ENCODE measurements at regions not wholly inside any gene's neighbourhood (a gene's known extent, or its start where the extent isn't known, plus 50 kb on each side); places are given as distances from the start of the nearest gene placed in this dataset.

DNA sequence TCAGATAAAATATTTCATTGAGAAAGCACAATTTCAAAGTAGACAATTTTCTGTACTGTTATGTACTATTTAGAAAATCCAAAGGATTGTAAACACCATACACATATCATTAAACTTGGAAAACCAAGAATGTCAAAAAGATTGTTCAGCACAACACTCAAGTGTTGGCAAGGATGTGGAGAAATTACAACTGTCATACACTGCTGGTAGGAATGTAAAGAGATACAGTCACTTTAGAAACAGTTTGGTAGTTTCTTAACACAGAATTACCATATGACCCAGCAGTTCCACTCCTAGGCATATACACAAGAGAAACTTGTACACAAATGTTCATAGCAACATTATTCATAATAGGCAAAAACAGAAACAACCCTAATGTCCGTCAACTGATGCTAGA, 71.2 kb downstream of the OR2K2 start:
- H3K4me3 ChIP-seq (ENCODE audit: low read depth, low read length) = no peak overlapping the region
- DNase-seq (ENCODE audit: low read depth) = no peak
- in situ Hi-C loops (cut with HindIII; ENCODE audit: low sequenced_read_pairs) = no loop called here
- TF ChIP-seq, protein P1, sequence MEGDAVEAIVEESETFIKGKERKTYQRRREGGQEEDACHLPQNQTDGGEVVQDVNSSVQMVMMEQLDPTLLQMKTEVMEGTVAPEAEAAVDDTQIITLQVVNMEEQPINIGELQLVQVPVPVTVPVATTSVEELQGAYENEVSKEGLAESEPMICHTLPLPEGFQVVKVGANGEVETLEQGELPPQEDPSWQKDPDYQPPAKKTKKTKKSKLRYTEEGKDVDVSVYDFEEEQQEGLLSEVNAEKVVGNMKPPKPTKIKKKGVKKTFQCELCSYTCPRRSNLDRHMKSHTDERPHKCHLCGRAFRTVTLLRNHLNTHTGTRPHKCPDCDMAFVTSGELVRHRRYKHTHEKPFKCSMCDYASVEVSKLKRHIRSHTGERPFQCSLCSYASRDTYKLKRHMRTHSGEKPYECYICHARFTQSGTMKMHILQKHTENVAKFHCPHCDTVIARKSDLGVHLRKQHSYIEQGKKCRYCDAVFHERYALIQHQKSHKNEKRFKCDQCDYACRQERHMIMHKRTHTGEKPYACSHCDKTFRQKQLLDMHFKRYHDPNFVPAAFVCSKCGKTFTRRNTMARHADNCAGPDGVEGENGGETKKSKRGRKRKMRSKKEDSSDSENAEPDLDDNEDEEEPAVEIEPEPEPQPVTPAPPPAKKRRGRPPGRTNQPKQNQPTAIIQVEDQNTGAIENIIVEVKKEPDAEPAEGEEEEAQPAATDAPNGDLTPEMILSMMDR (IDR thresholded peaks at IDR 0.05; ENCODE audit: low read depth, low read length, missing control alignments) = no peak

DNA sequence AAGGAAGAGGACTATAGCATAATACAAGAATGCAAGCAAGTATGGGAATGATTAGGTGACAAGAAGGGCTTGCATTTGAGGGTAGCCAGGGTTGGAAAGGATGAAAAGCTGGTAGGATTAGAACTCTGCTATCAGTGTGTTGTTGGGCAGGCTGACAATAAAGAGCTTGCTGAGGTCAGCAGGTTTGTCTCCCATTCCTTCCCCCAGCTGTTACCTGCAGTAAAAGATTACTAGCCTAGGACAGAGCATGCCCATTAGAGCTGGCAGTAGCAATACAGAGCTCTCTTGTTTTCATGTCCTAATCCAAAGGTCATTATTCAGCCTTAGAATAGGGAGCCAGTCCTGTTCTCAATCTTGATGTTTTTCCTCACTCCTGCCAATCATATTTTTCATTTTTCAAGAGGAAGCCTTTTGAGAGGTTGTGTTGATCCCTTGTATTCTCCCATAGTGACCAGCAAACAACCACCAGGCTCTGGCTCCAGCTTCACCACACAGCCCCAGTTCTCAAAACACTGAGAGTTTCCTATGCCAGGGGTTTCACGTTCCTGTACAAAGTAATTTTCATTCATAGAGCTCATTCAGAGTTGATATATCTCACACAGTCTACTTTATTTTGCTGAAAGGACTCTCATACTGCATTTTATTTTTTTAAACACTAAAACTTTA, 71.7 kb downstream of the OR2K2 start:
- no peak overlapping the region for H3K4me3 ChIP-seq (ENCODE audit: low read depth, low read length)
- in situ Hi-C loops (cut with HindIII; ENCODE audit: low sequenced_read_pairs) = no loop called here
- no peak for DNase-seq (ENCODE audit: low read depth)
- TF ChIP-seq, protein P1 (IDR thresholded peaks at IDR 0.05; ENCODE audit: low read depth, low read length, missing control alignments) = no peak

DNA sequence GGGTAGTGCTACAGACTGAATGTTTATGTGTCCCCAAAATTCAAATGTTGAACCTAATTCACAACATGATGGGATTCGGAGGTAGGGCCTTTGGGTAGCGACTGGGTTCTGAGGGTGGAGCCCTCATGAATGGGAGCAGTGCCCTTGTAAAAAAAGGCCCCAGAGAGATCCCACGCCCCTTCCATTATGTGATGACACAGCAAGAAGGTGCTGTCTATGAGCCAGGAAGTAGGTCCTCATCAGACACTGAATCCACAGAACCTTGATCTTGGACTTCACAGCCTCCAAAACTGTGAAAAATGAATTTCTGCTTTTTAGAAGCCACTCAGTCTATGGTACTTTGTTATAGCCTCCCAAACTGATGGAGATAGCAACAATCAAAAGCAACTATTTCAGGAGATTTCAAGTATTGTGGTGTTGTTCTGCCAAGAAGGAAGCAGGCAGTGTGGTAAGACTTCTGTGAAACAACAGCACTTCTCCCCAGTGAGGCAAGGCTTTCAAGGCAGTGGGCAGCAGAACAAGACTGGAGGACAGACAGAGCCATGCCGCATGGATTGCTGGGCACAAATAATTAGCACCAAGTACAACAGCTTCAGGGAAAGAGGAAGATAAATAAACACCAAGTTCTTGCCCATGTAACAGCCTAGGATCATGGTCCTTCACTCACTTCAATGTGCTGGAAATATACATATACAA, 76.1 kb downstream of the OR2K2 start:
- no peak for DNase-seq (ENCODE audit: low read depth)
- in situ Hi-C loops (cut with HindIII; ENCODE audit: low sequenced_read_pairs) = no loop called here
- TF ChIP-seq, protein P1 (IDR thresholded peaks at IDR 0.05; ENCODE audit: low read depth, low read length, missing control alignments) = no peak
- H3K4me3 ChIP-seq (ENCODE audit: low read depth, low read length) = no peak overlapping the region

DNA sequence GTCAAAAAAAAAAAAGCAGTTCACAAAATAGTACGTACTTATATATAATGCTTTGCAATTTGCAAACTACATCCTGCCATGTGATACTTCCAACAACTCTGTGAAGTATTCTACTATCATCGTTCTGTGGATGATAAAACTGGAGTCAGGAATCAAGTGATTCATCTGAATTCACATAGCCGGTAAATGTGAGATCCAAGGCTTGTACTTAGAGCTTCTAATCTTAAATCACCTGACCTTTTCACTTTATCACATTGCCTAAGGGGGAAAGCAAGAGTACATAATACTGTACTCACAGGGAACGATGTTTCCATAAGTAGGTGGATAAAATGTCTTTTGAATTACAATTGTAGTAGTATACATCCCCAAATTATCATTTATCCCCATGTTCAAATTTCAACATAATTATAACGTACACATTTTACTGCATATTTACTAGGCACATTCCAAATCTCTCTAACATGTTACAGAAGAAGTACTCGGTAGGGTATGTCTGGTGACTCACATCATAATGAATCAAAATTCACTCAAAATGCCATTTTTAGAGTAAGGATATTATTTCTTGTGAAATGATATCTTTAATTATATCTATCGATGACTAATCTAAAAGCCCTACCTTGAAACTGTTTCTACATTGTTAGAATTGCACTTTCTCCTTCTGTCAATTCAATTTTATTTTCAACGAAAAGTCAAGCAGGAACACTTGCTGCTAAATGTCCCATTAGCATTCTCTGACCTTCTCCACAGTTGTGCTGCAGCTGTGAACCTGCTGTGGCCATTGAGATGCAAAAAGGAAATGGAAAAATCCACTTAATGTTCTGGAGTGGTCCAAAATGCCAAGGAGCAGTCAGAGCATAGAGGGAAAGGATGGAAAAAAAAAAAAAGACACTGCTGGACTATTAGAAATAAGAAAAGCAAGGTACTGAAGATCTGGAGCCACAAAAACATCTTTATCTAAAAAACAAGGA, 78.9 kb downstream of the OR2K2 start:
- H3K4me3 ChIP-seq (ENCODE audit: low read depth, low read length) = no peak overlapping the region
- TF ChIP-seq, protein P1 (IDR thresholded peaks at IDR 0.05; ENCODE audit: low read depth, low read length, missing control alignments) = no peak
- no peak for DNase-seq (ENCODE audit: low read depth)
- in situ Hi-C loops (cut with HindIII; ENCODE audit: low sequenced_read_pairs) = no loop called here

DNA sequence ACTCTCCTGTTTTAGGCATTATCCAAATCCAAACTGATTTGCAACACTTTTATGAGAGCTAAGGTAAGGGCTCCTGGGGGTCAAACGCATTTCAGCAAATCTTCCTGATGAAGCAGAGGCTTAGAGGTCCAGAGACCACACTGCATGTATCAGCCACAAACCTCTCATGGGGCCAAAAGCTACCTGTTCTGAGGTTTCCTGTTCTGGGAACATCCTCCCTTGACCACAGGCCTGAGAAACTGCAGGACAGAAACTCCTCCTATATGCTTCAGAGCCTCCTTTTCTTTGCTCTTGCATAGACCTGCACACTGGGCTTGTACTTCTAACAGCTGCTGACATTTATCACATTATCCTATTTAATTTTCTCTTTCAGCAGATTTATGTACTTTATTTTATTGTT, 92.6 kb downstream of the OR2K2 start:
- in situ Hi-C loops (cut with HindIII; ENCODE audit: low sequenced_read_pairs) = loop anchor here (5.0 kb wide), 1 partner anchor 75 kb away; no protein-coding TSS in a partner anchor
- no peak for DNase-seq (ENCODE audit: low read depth)
- TF ChIP-seq, protein P1 (IDR thresholded peaks at IDR 0.05; ENCODE audit: low read depth, low read length, missing control alignments) = no peak
- H3K4me3 ChIP-seq (ENCODE audit: low read depth, low read length) = no peak overlapping the region

DNA sequence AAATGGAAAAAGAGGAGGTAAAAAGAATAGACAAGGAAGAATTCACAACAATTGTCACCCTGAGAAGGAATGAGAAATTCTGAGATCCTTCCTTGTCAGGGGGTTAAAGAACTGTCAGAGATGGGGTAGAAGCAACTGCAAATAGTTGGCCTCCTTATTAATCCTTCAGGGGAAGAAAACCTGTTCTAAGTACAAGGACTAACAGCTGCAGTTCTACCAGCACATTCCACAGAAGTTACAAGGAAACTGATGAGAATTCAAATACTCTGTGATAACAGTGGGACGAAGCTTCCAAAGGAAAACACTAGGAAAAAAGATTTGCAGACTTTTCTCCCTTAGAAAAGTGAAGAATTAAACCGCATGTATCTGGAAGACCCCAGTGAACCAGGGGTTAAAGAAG, 93.7 kb downstream of the OR2K2 start:
- in situ Hi-C loops (cut with HindIII; ENCODE audit: low sequenced_read_pairs) = loop anchor here (5.0 kb wide), 1 partner anchor 74 kb away; no protein-coding TSS in a partner anchor
- H3K4me3 ChIP-seq (ENCODE audit: low read depth, low read length) = no peak overlapping the region
- TF ChIP-seq, protein P1 (IDR thresholded peaks at IDR 0.05; ENCODE audit: low read depth, low read length, missing control alignments) = no peak
- DNase-seq (ENCODE audit: low read depth) = no peak

Data from astrocyte of the cerebellum (primary cell).